GM18867 (cell line): ENCODE measurements at regions not wholly inside any gene's neighbourhood (a gene's known extent, or its start where the extent isn't known, plus 50 kb on each side); places are given as distances from the start of the nearest gene placed in this dataset.

Experiments used
- ATAC-seq: cut with Tn5 transposase; IDR thresholded peaks from one replicate; pipeline ENCODE4 v1.9.1; 2021; ENCODE audit warnings: mild to moderate bottlenecking, moderate library complexity; ENCODE audit not compliant: unreplicated experiment

- no peak for ATAC-seq
These were observed 1457.7 kb downstream of the BRD1 start for GRCh38 chr22:48369789-48370507.

GRCh38 chr22:48368975-48369525 is 1458.6 kb downstream of the BRD1 start:
- ATAC-seq = no peak

GRCh38 chr22:48367731-48368130 is 1459.9 kb downstream of the BRD1 start:
- no peak for ATAC-seq

GRCh38 chr22:48366591-48366990 is 1461.1 kb downstream of the BRD1 start:
- ATAC-seq = no peak

- ATAC-seq = no peak
These were observed 1461.6 kb downstream of the BRD1 start for GRCh38 chr22:48366056-48366455.

GRCh38 chr22:48365386-48365785 is 1462.3 kb downstream of the BRD1 start:
- no peak for ATAC-seq

- ATAC-seq = no peak
These were observed 1464.8 kb downstream of the BRD1 start for GRCh38 chr22:48362721-48363404.

- no peak for ATAC-seq
These were observed 1466.5 kb downstream of the BRD1 start for GRCh38 chr22:48361099-48361639.

GRCh38 chr22:48359613-48359965 is 1468.1 kb downstream of the BRD1 start:
- no peak for ATAC-seq

GRCh38 chr22:48358886-48359612 is 1468.6 kb downstream of the BRD1 start:
- no peak for ATAC-seq

- no peak for ATAC-seq
These were observed 1469.7 kb downstream of the BRD1 start for GRCh38 chr22:48357961-48358360.

- ATAC-seq = no peak
These were observed 1470.5 kb downstream of the BRD1 start for GRCh38 chr22:48357196-48357595.

- ATAC-seq = no peak
These were observed 1470.9 kb downstream of the BRD1 start for GRCh38 chr22:48356731-48357130.

- ATAC-seq = no peak
These were observed 1473.6 kb downstream of the BRD1 start for GRCh38 chr22:48354096-48354495.

- ATAC-seq = no peak
These were observed 1474.3 kb downstream of the BRD1 start for GRCh38 chr22:48353116-48353947.

GRCh38 chr22:48352086-48352911 is 1475.4 kb downstream of the BRD1 start:
- ATAC-seq = no peak

GRCh38 chr22:48351376-48352085 is 1476.1 kb downstream of the BRD1 start:
- no peak for ATAC-seq

GRCh38 chr22:48350456-48350855 is 1477.2 kb downstream of the BRD1 start:
- no peak for ATAC-seq

- ATAC-seq = no peak
These were observed 1478.8 kb downstream of the BRD1 start for GRCh38 chr22:48348855-48349254.
